Loucy (cell line): ENCODE measurements at regions not wholly inside any gene's neighbourhood (a gene's known extent, or its start where the extent isn't known, plus 50 kb on each side); places are given as distances from the start of the nearest gene placed in this dataset.
"Not testable (repeated sequence)": the region's sequence is repeated elsewhere in the genome, so short reads cannot be mapped to it uniquely, and the experiment has no call there.

ENCODE experiments used
- EZH2phosphoT487 ChIP-seq: fragments of 200-600 bp; IDR thresholded peaks from 2 replicates; pipeline ENCODE4 v1.6.1; 2018; ENCODE audit warnings: antibody characterized with exemption, mild to moderate bottlenecking, moderate library complexity, borderline replicate concordance
- TF ChIP-seq, protein P1 (sequence below): fragments of 200-600 bp; sonication (generic); conservative IDR thresholded peaks from 2 replicates; pipeline ENCODE4 v1.5.1; 2014; ENCODE audit warnings: mild to moderate bottlenecking, antibody characterized with exemption, low read length

DNA sequence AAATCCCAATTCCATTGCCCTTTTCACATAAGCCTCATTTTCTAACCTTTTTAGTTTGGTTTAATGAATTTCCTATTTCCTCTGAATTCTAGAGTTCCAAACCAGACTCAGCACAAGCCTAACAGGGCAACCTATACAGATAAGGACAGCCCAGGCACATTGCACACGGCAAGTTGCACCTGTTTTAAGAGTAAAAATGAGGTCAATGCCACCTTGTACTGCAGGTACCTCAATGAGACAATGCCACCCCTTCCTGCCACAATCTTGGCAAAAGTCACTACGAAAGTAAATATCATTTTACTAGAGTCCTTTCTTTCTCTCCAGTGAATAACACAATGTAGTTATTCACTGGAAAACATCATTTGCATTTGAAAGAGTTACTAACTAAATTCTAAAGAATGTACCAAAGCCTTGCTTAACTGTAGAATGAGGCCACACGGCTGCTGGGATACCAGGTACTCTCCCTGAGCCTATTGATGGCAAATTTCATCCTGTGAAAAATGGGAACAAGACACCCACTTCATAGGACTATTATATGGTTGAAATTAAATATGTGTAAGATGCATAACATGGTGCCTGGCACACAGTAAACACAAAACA lies 123.2 kb upstream of the NBPF26 start:
- TF ChIP-seq EZH2phosphoT487, result not testable (repeated sequence)
- TF ChIP-seq, protein P1, sequence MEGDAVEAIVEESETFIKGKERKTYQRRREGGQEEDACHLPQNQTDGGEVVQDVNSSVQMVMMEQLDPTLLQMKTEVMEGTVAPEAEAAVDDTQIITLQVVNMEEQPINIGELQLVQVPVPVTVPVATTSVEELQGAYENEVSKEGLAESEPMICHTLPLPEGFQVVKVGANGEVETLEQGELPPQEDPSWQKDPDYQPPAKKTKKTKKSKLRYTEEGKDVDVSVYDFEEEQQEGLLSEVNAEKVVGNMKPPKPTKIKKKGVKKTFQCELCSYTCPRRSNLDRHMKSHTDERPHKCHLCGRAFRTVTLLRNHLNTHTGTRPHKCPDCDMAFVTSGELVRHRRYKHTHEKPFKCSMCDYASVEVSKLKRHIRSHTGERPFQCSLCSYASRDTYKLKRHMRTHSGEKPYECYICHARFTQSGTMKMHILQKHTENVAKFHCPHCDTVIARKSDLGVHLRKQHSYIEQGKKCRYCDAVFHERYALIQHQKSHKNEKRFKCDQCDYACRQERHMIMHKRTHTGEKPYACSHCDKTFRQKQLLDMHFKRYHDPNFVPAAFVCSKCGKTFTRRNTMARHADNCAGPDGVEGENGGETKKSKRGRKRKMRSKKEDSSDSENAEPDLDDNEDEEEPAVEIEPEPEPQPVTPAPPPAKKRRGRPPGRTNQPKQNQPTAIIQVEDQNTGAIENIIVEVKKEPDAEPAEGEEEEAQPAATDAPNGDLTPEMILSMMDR, result not testable (repeated sequence)
